Erythroblast (primary cell): ENCODE measurements at regions not wholly inside any gene's neighbourhood (a gene's known extent, or its start where the extent isn't known, plus 50 kb on each side); places are given as distances from the start of the nearest gene placed in this dataset.

Experiments
- DNase-seq, 2 experiments: peaks; one replicate each; lab custom pipeline; 2025; lab: John Stamatoyannopoulos, UW
- GATA1 ChIP-seq: IDR thresholded peaks from 2 replicates; pipeline ENCODE4 v1.6.1; 2011; ENCODE audit warnings: low read depth, mild to moderate bottlenecking, control low read depth, low read length, moderate library complexity
- POLR2A ChIP-seq: IDR thresholded peaks from 2 replicates; pipeline ENCODE4 v1.6.1; 2011; ENCODE audit warnings: mild to moderate bottlenecking, low read length

DNA sequence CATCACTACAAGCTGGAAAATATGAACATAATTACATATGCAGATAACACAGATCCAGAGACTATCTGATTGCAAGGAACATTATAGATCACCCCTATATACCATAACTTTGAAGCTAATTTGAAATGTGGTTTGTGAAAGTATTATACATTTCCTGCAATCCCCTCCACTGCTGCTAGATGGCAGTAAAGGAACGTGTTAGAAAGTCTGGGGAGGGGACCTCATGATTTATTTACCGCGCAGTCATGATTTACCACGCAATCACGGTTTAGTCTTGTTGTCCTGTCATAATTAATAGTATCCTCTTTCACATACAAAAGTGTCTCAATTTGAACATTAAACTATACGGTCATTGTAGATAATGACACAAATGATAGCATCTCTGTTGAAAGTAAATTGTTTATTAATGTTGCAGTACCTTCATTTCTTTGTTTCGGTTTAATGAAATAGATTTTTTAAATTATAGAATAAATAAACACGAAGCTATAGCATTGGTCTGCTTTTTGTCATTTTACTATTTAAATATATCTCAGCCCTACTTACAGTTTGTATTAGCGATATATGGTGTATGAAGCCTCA lies 145.3 kb upstream of the PRSS1 start:
- TF ChIP-seq POLR2A, result no peak
- no peak for TF ChIP-seq GATA1
- DNase-seq, result peak; percentile 61 to 80

DNA sequence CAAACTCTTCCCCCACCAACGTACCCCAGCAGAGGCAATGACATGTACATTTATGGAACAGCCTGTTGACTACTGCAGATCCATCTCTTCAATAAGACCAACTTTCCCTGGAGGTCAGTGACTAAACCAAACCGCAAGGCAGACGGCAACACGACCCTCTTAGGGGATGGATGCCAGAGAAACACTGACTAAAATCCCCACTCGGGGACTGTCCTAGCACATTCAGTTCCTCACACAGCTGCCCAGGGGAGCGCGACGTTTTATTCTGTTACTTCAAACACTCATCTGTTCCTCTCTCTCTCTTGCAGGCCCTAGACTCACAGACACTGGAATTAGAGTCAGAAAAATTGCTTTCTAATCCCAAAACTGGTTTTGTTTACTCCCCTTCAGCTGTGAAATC lies 146.5 kb upstream of the PRSS1 start:
- no peak for TF ChIP-seq POLR2A
- no peak for TF ChIP-seq GATA1
- no peak for DNase-seq

DNA sequence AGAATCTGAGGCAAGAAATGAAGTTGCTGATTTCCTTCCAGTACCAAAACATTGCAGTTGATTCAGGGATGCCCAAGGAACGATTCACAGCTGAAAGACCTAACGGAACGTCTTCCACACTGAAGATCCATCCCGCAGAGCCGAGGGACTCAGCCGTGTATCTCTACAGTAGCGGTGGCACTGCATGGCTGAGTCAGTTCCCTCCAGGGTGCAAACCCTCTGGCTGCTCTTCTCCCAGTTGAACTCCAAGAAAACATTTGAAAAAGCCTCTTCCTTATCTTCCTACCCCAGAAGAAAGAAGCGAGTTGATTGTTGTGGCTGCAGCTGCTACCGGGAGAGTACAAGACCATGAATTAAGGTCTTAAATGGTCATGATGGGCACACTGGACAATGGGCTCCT lies 147.1 kb upstream of the PRSS1 start:
- TF ChIP-seq POLR2A, result no peak
- DNase-seq, result no peak

- DNase-seq, result no peak
- no peak for TF ChIP-seq GATA1
- no peak for TF ChIP-seq POLR2A
Measured at GRCh38 chr7:142598297-142598696, 151.0 kb upstream of the PRSS1 start.

DNA sequence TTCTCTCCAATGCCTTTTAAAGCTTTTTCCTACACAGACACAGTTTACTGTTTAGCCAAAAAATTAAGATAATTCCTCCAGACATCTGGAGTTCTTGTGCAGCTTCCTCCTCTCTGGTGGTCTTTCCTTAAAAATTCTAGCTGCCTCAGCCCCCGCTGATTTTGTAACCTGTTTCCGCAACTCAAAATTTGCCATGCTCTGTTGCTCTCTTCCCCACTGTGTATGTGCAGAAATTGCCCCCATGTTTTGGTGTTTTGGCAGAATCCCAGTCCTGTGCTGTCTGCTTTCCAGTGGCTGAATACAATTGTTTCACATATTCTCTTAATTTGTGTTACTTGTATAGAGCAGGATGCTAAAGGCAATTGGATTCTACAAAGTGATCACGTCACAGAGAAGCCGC lies 151.7 kb upstream of the PRSS1 start:
- DNase-seq, result no peak
- TF ChIP-seq POLR2A, result no peak
- no peak for TF ChIP-seq GATA1

DNA sequence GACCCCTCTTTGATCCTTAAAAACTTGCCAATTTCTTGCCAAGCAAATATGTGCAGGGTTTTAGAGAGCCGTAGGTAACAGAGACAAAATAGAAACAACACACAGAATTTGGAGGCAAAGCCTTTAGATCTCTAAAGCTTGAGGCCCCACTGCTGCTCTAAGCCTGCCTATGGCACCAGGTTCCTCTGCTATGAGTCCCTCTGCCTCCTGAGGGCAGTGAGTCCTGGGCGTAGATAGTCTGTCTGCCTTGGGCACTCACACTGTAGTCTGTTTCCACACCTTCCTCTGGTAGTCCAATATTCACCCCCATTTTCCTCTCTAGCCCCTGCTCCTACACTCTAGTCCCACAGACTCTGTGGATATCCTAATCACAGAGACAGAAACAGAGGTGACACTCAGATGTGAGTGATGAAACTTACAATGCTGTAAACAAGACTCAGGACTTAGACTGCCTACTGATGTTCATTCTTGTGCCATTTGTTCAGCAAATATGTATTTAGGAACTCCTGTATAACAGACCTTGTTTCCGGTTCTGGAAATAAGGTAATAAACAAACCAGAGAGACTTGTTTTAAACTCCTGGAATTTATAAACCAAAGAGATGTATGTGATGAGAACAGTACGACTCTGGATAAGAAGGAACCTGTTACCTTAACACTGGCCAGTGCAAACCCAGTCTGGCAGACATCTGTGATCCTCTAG lies 153.3 kb upstream of the PRSS1 start:
- no peak for DNase-seq
- no peak for TF ChIP-seq GATA1
- no peak for TF ChIP-seq POLR2A

DNA sequence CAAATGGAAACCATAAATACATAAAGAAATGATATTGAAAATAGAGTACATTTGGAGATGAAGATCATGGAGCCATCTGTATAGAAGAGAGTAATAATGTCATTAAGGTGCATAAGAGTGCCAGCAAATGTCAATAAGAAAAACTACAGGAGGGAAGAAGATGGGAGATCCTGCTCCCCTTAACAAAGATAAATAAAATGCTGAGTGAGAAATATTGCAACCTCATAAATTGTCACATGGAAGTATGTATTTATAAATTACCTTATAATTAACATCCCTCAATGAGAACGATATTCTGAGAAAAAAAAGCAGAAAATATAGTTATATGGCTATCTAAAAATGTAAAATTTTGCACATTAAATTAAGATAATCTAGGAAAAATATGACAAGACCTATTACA lies 155.2 kb upstream of the PRSS1 start:
- TF ChIP-seq GATA1, result no peak
- TF ChIP-seq POLR2A, result no peak
- DNase-seq, result no peak

GRCh38 chr7:142593106-142593505 lies 156.2 kb upstream of the PRSS1 start:
- no peak for DNase-seq
- TF ChIP-seq POLR2A (no peak), GATA1 (no peak)

DNA sequence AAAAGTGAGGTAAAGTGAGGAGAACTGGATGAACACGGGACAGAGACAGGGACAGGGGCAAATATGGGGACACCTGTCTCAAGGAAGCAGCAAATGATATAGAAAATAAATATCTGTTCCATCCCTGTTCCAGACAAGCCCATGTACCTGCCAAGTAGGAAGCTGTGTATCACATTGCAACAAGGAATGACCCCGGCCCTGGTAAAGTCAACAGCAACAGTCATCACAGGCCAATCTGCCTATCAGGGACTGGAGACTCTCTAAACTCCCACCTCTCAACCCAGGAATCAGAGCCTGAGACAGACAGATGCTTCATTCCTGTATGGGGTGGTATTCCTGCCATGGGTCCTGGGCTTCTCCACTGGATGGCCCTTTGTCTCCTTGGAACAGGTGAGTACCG lies 156.6 kb upstream of the PRSS1 start:
- no peak for DNase-seq
- TF ChIP-seq POLR2A, result no peak
- no peak for TF ChIP-seq GATA1

DNA sequence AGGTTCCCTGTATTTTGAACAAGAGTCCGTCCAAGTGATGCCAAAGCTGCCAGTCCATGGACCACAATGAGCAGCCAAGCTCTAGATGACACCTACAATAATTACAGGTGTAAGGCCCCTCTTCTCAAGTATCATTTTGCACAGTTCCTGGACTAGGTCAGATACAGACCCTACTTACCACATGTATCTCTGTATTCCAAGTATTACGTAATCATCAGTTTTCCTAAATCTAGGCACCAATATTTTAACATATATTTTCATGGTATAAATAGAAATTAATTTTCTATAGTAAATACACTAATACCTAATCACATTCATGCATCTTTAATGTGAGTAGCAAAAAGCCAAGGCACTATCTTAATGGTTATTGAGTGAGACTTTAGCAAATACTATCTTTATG lies 157.0 kb upstream of the PRSS1 start:
- no peak for DNase-seq
- no peak for TF ChIP-seq GATA1

DNA sequence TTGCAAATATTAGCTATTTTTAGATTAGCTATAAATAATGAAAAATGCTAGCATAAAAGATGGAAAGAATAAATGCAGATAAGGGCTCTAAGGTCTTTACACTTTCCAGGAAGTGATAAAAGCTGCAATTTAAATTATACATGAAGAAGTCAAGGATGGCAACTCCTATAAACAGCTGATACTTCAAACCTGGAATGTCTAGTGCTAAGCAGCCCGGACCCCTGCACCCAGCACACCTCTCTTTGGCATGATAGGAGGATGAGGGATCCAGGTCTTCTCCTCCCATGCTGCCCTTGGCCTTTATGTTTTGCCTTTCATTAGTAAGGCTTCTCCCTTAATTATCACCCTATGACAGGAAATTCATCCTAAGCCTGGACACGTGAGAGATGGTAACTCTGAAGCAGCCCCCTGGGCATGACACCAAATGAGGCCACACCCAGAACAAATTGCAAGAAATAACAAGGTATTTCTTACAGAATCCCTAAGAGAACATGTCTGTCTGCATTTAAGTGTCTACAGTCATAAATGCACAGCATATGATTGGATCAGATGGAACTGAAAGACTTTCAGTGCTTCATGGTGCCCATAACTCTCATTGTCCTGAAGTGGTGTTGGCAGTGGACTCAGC lies 158.3 kb upstream of the PRSS1 start:
- TF ChIP-seq POLR2A (no peak), GATA1 (no peak)
- no peak for DNase-seq

DNA sequence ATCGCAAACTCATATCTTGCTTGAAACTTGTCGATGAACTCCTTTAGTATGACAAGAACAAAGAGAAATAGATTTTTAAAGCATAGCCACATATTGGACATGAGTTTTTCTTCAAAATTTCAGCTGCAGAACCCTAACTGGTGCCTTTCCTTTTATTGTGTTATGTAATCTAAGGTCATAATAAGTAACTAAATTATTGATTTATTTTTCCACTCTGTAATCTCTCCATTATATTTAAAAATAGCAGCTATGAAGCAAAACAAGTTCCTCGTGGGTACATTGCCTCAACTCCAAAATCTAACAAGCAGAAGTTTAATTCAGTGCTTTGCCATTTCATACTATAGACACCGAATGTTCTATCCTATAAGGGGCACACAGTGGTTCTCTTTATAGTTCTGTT lies 159.2 kb upstream of the PRSS1 start:
- TF ChIP-seq GATA1 (no peak), POLR2A (no peak)
- no peak for DNase-seq

DNA sequence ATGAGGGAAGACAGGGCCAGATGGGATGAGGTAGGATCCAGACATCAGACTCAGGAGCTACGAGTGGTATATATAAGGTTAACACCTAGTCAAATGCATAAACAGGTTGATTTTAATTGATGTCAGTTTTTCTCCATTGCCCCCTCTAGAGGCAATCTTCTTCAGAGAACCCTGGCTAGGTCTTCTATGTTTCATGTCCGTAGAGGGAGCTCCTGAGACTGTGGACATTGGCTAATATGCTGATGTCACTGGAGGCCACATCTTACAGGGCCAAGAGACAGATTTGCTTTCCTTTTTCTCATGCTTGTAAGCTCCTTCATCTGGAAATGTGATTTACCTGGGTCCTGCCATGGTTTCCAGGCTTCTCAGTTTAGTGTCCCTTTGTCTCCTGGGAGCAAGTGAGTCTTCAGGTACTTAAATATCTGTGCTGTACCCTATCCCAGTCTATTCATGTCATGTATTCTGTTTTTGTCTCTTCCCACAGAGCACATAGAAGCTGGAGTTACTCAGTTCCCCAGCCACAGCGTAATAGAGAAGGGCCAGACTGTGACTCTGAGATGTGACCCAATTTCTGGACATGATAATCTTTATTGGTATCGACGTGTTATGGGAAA lies 161.6 kb upstream of the PRSS1 start:
- DNase-seq, result peak; percentile 54 to 74
- TF ChIP-seq POLR2A, result no peak
- TF ChIP-seq GATA1, result no peak

GRCh38 chr7:142586611-142587010 lies 162.7 kb upstream of the PRSS1 start:
- TF ChIP-seq POLR2A (no peak), GATA1 (no peak)
- no peak for DNase-seq
